Retinal pigment epithelial cell (primary cell): ENCODE measurements at regions not wholly inside any gene's neighbourhood (a gene's known extent, or its start where the extent isn't known, plus 50 kb on each side); places are given as distances from the start of the nearest gene placed in this dataset.
A peak's percentile ranks its signal among the peaks of the same experiment; 100 is the strongest.

Experiments
- DNase-seq: peaks from one replicate; pipeline ENCODE4 v3.0.0-alpha.2; 2010; ENCODE audit warnings: low read depth
- H3K4me3 ChIP-seq: 2 replicates; pipeline ENCODE4 v1.5.1; 2011; ENCODE audit warnings: mild to moderate bottlenecking, low read length, control low read depth, moderate library complexity
- CTCF ChIP-seq: conservative IDR thresholded peaks from 2 replicates; pipeline ENCODE4 v1.5.1; 2011; ENCODE audit warnings: low read depth, low read length, control low read depth, inconsistent platforms

DNA sequence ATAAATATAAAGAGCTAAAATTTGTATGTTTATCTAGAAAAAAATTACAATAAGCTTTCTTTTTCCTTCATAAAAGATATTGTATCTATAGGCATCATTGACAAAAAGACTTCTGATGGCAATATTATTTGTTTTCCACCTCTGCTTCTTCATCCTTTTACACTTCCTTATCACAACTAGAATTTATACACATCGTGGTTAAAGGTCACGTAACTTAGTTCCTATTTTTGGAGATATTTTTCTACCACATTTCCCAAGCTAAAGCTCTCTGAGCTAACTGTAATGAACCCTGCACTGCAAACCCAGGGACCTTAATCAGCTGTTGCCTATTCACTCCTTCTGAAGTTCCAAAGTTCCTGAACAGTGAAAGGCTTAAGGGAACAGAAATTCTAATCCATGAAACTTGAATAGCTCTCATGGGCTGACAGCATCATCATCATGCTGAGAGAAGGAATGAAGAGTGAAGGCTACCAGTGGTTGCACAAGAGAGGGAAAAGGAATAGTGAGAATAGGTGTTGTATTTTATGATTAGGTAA lies 106.1 kb upstream of the SLC13A1 start:
- TF ChIP-seq CTCF = no peak
- no peak for DNase-seq
- H3K4me3 ChIP-seq = no peak overlapping the region

DNA sequence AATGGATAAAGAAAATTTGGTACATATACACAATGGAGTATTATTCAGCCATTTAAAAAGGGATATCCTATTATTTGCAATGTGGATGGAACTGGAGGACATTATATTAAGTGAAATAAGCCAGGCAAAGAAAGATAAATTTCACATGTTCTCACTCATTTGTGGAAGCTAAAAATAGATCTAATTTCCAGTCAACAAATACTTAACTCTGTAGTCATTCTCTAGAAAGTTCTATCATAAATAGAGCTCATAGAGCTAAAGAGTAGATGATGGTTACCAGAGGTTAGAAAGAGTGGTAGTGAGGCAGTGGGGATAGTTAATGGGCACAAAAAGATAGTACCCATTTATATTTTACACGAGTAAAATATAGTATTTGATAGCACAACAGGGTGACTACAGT lies 104.2 kb upstream of the SLC13A1 start:
- DNase-seq = no peak
- TF ChIP-seq CTCF = no peak

GRCh38 chr7:123296965-123297364 lies 97.2 kb upstream of the SLC13A1 start:
- no peak for TF ChIP-seq CTCF
- no peak overlapping the region for H3K4me3 ChIP-seq
- DNase-seq = no peak

More for the DNA sequence above, 104.2 kb upstream of the SLC13A1 start:
- H3K4me3 ChIP-seq = no peak overlapping the region

DNA sequence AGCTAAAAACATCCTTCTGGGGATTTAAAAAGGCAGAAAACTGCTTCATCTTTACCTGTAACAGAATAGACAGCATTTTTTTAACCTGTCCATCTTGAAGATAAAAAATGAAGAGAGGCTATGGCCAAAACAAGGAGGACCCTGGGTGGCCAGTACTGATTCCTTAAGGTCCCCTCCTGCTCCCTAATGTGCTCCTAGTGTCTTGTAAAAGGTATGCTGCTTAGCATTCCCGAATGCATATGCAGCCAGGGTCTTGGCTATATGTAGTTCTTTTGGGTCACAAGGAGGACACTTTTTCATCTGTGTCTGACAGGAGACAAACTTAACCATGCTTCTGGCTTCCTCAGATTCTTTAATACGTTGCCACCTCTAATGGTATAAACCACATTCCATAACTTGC lies 93.9 kb upstream of the SLC13A1 start:
- no peak for DNase-seq

DNA sequence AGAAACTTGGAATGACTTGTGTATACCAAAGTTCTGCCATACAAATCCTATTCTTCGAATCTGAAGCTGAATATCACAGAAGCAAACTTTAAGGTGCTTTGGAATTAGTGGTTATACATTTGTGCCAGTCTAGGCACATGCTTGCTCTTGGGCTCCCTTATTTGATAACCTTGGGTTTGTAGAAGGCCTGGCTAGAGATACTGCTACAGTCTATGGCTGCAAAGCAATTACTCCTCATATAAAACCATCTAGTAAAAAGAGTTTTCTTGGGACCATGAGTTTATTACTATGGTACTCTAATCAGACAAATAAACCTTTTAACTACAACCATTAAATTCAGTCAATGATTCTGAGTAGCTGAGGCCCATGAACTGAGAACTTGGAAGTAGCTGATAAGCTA lies 92.5 kb upstream of the SLC13A1 start:
- TF ChIP-seq CTCF = no peak
- no peak overlapping the region for H3K4me3 ChIP-seq
- no peak for DNase-seq

More for the DNA sequence above, 93.9 kb upstream of the SLC13A1 start:
- no peak for TF ChIP-seq CTCF
- no peak overlapping the region for H3K4me3 ChIP-seq

DNA sequence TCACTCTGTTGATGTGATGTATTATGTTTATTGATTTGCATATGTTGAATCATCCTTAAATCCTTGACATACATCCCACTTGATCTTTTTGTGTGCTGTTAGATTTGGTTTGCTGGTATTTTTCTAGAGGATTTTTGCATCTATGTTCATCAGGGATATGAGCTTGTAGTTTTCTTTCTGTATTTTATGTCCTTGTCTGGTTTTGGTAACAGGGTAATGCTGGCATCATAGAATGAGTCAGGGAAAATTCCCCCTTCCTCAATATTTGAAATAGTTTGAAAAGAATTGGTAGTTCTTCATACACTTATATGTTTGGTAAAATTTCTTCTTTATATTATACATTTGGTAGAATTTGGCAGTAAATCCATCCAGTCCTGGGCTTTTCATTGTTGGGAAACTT lies 89.4 kb upstream of the SLC13A1 start:
- no peak for TF ChIP-seq CTCF
- no peak overlapping the region for H3K4me3 ChIP-seq

DNA sequence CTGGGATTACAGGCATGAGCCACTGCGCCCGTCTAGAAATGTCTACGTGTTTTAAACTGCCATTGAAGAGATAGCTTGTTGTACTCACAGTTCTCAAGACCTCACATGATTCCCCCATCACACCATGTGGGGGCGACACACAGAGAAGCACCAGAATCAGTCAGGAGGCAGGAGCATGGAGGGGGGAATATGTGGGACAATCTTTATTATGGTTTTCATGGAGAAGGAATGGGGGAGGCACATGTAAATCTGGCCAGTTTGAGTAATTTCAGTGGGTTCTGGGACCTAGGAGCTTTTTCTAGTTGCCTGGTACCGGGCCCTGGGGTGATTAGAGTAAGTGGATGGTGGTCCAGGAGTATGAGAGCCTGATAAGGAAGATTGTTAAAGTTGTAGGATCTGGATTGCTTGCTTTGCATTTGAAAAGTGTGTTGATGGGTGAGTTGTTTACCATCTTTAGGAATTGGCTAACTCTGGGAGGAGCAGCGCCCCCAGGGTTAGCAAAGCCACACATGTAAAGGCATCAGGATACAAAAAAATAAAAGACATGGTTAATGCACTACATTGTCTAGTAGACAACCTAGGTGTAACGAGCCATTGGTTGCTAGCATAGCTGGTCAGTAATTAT lies 85.4 kb upstream of the SLC13A1 start:
- DNase-seq = no peak
- peak; percentile 3 for TF ChIP-seq CTCF
- H3K4me3 ChIP-seq = no peak overlapping the region

More for the DNA sequence above, 89.4 kb upstream of the SLC13A1 start:
- DNase-seq = no peak
